ENCODE measurements at regions not wholly inside any gene's neighbourhood (a gene's known extent, or its start where the extent isn't known, plus 50 kb on each side); places are given as distances from the start of the nearest gene placed in this dataset.

- no peak overlapping the region for H3K4me3 ChIP-seq
- no peak for DNase-seq
- H3K4me1 ChIP-seq, result no peaks in the 10 kb centered on the region
- TF ChIP-seq CTCF (IDR thresholded peaks at IDR 0.05 in 4 of 5, conservative IDR thresholded peaks at IDR 0.05 in 1 of 5) (no peak), POLR2A (IDR thresholded peaks at IDR 0.05) (no peak)
- no peaks in the 10 kb centered on the region for H3K36me3 ChIP-seq
- in situ Hi-C loops (cut with MboI; ENCODE audit: low sequenced_read_pairs in 4 of 4) (loop anchor here in 1 of 4 donors (25.0 kb wide), 1 partner anchor 337 kb away; no protein-coding TSS in a partner anchor), intact Hi-C loops (cut with DNase I; ENCODE audit: low total_unique reads) (no loop called here)
- H3K9me3 ChIP-seq, result no peaks in the 10 kb centered on the region
- no peak for ATAC-seq
- H3K27me3 ChIP-seq, result peaks cover 0 to 5% (median 0%) of the 10 kb centered on the region in 3 donors
- no peak overlapping the region for H3K27ac ChIP-seq
Observed at GRCh38 chr1:48073798-48074530, 76.8 kb upstream of the TRABD2B start.

GRCh38 chr1:48071513-48071912 is 74.3 kb upstream of the TRABD2B start:
- Histone ChIP-seq H3K4me1 (no peaks in the 10 kb centered on the region), H3K4me3 (no peak overlapping the region), H3K27me3 (peaks cover 0 to 5% (median 0%) of the 10 kb centered on the region in 3 donors), H3K27ac (no peak overlapping the region), H3K36me3 (no peaks in the 10 kb centered on the region), H3K9me3 (no peaks in the 10 kb centered on the region)
- ATAC-seq (no peak), DNase-seq (no peak)
- in situ Hi-C loops (cut with MboI; ENCODE audit: low sequenced_read_pairs in 4 of 4), result loop anchor here in 1 of 4 donors (25.0 kb wide), 1 partner anchor 334 kb away; no protein-coding TSS in a partner anchor
- intact Hi-C loops (cut with DNase I; ENCODE audit: low total_unique reads), result no loop called here
- TF ChIP-seq CTCF (IDR thresholded peaks at IDR 0.05 in 4 of 5, conservative IDR thresholded peaks at IDR 0.05 in 1 of 5) (no peak), POLR2A (IDR thresholded peaks at IDR 0.05) (no peak)

- TF ChIP-seq POLR2A (IDR thresholded peaks at IDR 0.05) (no peak), CTCF (IDR thresholded peaks at IDR 0.05 in 4 of 5, conservative IDR thresholded peaks at IDR 0.05 in 1 of 5) (no peak)
- no peak overlapping the region for H3K4me3 ChIP-seq
- DNase-seq, result no peak
- no peaks in the 10 kb centered on the region for H3K36me3 ChIP-seq
- in situ Hi-C loops (cut with MboI; ENCODE audit: low sequenced_read_pairs in 4 of 4) (loop anchor here in 1 of 4 donors (25.0 kb wide), 1 partner anchor 333 kb away; no protein-coding TSS in a partner anchor), intact Hi-C loops (cut with DNase I; ENCODE audit: low total_unique reads) (no loop called here)
- H3K27me3 ChIP-seq, result peaks cover 0 to 5% (median 0%) of the 10 kb centered on the region in 3 donors
- H3K27ac ChIP-seq, result no peak overlapping the region
- ATAC-seq, result no peak
- H3K4me1 ChIP-seq, result no peaks in the 10 kb centered on the region
- no peaks in the 10 kb centered on the region for H3K9me3 ChIP-seq
Observed at GRCh38 chr1:48070396-48070750, 73.2 kb upstream of the TRABD2B start.

GRCh38 chr1:48069662-48070395 is 72.6 kb upstream of the TRABD2B start:
- Histone ChIP-seq H3K9me3 (no peaks in the 10 kb centered on the region), H3K4me1 (no peaks in the 10 kb centered on the region), H3K27ac (no peak overlapping the region), H3K27me3 (peaks cover 0 to 5% (median 0%) of the 10 kb centered on the region in 3 donors), H3K36me3 (no peaks in the 10 kb centered on the region), H3K4me3 (no peak overlapping the region)
- TF ChIP-seq CTCF (IDR thresholded peaks at IDR 0.05 in 4 of 5, conservative IDR thresholded peaks at IDR 0.05 in 1 of 5) (no peak), POLR2A (IDR thresholded peaks at IDR 0.05) (no peak)
- DNase-seq (no peak), ATAC-seq (no peak)
- intact Hi-C loops (cut with DNase I; ENCODE audit: low total_unique reads), result no loop called here
- in situ Hi-C loops (cut with MboI; ENCODE audit: low sequenced_read_pairs in 4 of 4), result loop anchor here in 2 of 4 donors (10.0 to 25.0 kb wide), 3 partner anchors 75 to 335 kb away; partner anchors contain the start of gene TRABD2B (in 1 of the 2)
